ENCODE measurements at regions not wholly inside any gene's neighbourhood (a gene's known extent, or its start where the extent isn't known, plus 50 kb on each side); places are given as distances from the start of the nearest gene placed in this dataset.

- DNase-seq, result no peak
These were observed 346.9 kb upstream of the RGS6 start for GRCh38 chr14:71585361-71585760.

- no peak for DNase-seq
These were observed 345.9 kb upstream of the RGS6 start for GRCh38 chr14:71586131-71586897.

- DNase-seq, result no peak
These were observed 344.2 kb upstream of the RGS6 start for GRCh38 chr14:71588028-71588427.

- DNase-seq, result no peak
These were observed 343.5 kb upstream of the RGS6 start for GRCh38 chr14:71588576-71589215.

GRCh38 chr14:71589609-71590008 is 342.6 kb upstream of the RGS6 start:
- DNase-seq, result no peak

GRCh38 chr14:71590131-71590530 is 342.1 kb upstream of the RGS6 start:
- no peak for DNase-seq

- no peak for DNase-seq
These were observed 341.0 kb upstream of the RGS6 start for GRCh38 chr14:71591231-71591630.

GRCh38 chr14:71591929-71592328 is 340.3 kb upstream of the RGS6 start:
- no peak for DNase-seq

GRCh38 chr14:71592361-71592760 is 339.9 kb upstream of the RGS6 start:
- no peak for DNase-seq

- no peak for DNase-seq
These were observed 338.3 kb upstream of the RGS6 start for GRCh38 chr14:71593966-71594365.

GRCh38 chr14:71594821-71595220 is 337.4 kb upstream of the RGS6 start:
- DNase-seq, result no peak

- no peak for DNase-seq
These were observed 336.8 kb upstream of the RGS6 start for GRCh38 chr14:71595441-71595840.

GRCh38 chr14:71597287-71597920 is 334.8 kb upstream of the RGS6 start:
- DNase-seq, result no peak

GRCh38 chr14:71597955-71598660 is 334.1 kb upstream of the RGS6 start:
- no peak for DNase-seq

GRCh38 chr14:71600309-71600708 is 331.9 kb upstream of the RGS6 start:
- no peak for DNase-seq

- no peak for DNase-seq
These were observed 329.7 kb upstream of the RGS6 start for GRCh38 chr14:71602524-71602923.

- DNase-seq, result no peak
These were observed 328.0 kb upstream of the RGS6 start for GRCh38 chr14:71604231-71604630.

- no peak for DNase-seq
These were observed 326.2 kb upstream of the RGS6 start for GRCh38 chr14:71606064-71606463.

- DNase-seq, result no peak
These were observed 325.7 kb upstream of the RGS6 start for GRCh38 chr14:71606575-71606974.

GRCh38 chr14:71607056-71607455 is 325.2 kb upstream of the RGS6 start:
- no peak for DNase-seq

GRCh38 chr14:71610149-71610548 is 322.1 kb upstream of the RGS6 start:
- no peak for DNase-seq

GRCh38 chr14:71610797-71611196 is 321.4 kb upstream of the RGS6 start:
- DNase-seq, result no peak

- DNase-seq, result no peak
These were observed 319.1 kb upstream of the RGS6 start for GRCh38 chr14:71613168-71613567.

GRCh38 chr14:71616013-71616412 is 316.2 kb upstream of the RGS6 start:
- no peak for DNase-seq
